Stimulated activated CD4-positive, alpha-beta T cell treated with anti-CD3 and anti-CD28 coated beads, Interleukin-15, amount 100 ng/mL, for 48 hours (primary cell): ENCODE measurements at regions not wholly inside any gene's neighbourhood (a gene's known extent, or its start where the extent isn't known, plus 50 kb on each side); places are given as distances from the start of the nearest gene placed in this dataset.
"Not testable (repeated sequence)": the region's sequence is repeated elsewhere in the genome, so short reads cannot be mapped to it uniquely, and the experiment has no call there.

ENCODE experiments used
- DNase-seq, 2 donors: peaks; one replicate each; pipeline ENCODE4 v3.0.0-alpha.2; 2020; ENCODE audit warnings: low read depth in 2 of 2

- no peak for DNase-seq
Observed at GRCh38 chr10:2920637-2921036, 146.7 kb upstream of the PFKP start.

GRCh38 chr10:2920168-2920567, 147.2 kb upstream of the PFKP start:
- no peak for DNase-seq

GRCh38 chr10:2919016-2919415, 148.3 kb upstream of the PFKP start:
- no peak for DNase-seq

GRCh38 chr10:2918489-2918888, 148.9 kb upstream of the PFKP start:
- DNase-seq, result no peak

- no peak for DNase-seq
Observed at GRCh38 chr10:2917926-2918325, 149.4 kb upstream of the PFKP start.

- DNase-seq, result no peak
Observed at GRCh38 chr10:2915412-2915811, 151.9 kb upstream of the PFKP start.

- DNase-seq, result no peak
Observed at GRCh38 chr10:2914741-2915140, 152.6 kb upstream of the PFKP start.

GRCh38 chr10:2913474-2913873, 153.9 kb upstream of the PFKP start:
- DNase-seq, result no peak

- no peak for DNase-seq
Observed at GRCh38 chr10:2910656-2911055, 156.7 kb upstream of the PFKP start.

- no peak for DNase-seq
Observed at GRCh38 chr10:2909921-2910320, 157.4 kb upstream of the PFKP start.

GRCh38 chr10:2908851-2909630, 158.3 kb upstream of the PFKP start:
- no peak for DNase-seq

- no peak for DNase-seq
Observed at GRCh38 chr10:2906974-2907373, 160.4 kb upstream of the PFKP start.

- DNase-seq, result no peak
Observed at GRCh38 chr10:2905851-2906250, 161.5 kb upstream of the PFKP start.

GRCh38 chr10:2900530-2900929, 166.8 kb upstream of the PFKP start:
- DNase-seq, result no peak

- DNase-seq, result no peak
Observed at GRCh38 chr10:2899246-2899951, 167.9 kb upstream of the PFKP start.

GRCh38 chr10:2898509-2898860, 168.9 kb upstream of the PFKP start:
- no peak for DNase-seq

GRCh38 chr10:2897619-2898508, 169.5 kb upstream of the PFKP start:
- peak; percentile 7 to 8 for DNase-seq

- not testable (repeated sequence) for DNase-seq
Observed at GRCh38 chr10:2896334-2896733, 171.0 kb upstream of the PFKP start.

- DNase-seq, result no peak
Observed at GRCh38 chr10:2895594-2896196, 171.7 kb upstream of the PFKP start.

GRCh38 chr10:2893991-2894390, 173.4 kb upstream of the PFKP start:
- DNase-seq, result no peak

- DNase-seq, result no peak
Observed at GRCh38 chr10:2893158-2893845, 174.0 kb upstream of the PFKP start.

GRCh38 chr10:2891770-2892124, 175.6 kb upstream of the PFKP start:
- no peak for DNase-seq
